GM19043 (cell line): ENCODE measurements at regions not wholly inside any gene's neighbourhood (a gene's known extent, or its start where the extent isn't known, plus 50 kb on each side); places are given as distances from the start of the nearest gene placed in this dataset.
"Not testable (repeated sequence)": the region's sequence is repeated elsewhere in the genome, so short reads cannot be mapped to it uniquely, and the experiment has no call there.

ENCODE experiments used
- ATAC-seq: cut with Tn5 transposase; IDR thresholded peaks from one replicate; pipeline ENCODE4 v1.9.1; 2021; ENCODE audit warnings: low read depth; ENCODE audit not compliant: unreplicated experiment

- ATAC-seq: no peak
Observed at GRCh38 chr20:60160451-60161145, 202.4 kb downstream of the CDH26 start.

DNA sequence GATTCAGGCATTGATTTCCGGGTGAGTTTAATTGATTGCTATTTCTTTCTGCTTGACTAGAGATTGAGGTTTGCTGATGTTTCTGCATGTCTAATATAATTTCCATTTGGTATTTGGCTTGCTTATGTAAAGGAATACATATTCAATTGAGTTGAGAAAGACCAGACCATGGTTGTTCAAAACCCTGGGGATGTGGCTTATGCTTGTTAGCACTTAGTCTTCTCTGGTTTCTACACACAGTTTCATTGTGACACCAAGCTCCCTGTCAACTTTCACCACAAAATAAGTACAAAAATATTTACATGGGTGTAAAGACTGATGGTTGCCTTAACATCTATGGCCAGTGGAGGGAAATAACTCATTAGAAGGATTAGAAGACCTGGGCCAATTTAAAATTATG, 209.6 kb downstream of the CDH26 start:
- no peak for ATAC-seq

DNA sequence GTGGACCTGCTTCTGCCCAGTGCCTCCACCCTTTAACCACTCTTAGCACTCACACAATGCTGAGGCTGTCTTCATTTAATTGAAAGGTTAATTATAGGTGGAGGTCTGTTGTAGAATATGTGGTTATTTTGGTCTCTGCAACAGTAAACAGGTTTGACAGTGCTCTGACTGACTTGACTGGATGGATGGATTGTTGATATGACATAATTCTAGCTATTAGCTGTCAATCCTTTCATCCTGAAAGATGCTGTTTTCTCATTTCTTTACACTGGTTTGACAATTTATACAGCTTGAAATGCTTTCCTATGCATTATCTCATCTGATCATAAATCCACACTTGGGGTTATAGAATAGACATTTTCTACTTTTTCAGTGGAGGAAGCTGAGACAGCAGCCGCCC, 210.7 kb downstream of the CDH26 start:
- no peak for ATAC-seq

- no peak for ATAC-seq
Observed at GRCh38 chr20:60170116-60170515, 211.9 kb downstream of the CDH26 start.

DNA sequence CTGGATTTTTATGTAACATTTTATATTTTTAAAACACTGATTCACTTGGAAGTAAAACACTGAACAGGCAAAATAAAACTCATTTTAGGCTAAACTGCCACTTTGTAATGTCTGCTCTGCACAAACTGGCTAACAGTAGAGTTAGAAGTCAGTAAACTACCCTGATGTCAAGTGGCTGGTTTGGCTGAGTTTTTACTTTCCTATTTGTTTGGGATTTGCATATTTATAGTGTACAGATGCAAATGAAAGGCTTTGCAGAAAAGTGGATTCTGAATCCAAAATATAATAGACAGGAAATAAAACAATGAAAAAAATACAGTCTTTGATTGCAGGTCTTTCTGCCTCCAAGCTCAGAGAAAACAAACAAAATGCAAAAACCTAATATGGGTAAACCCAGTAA, 213.1 kb downstream of the CDH26 start:
- no peak for ATAC-seq

- ATAC-seq: no peak
Observed at GRCh38 chr20:60171738-60172137, 213.5 kb downstream of the CDH26 start.

DNA sequence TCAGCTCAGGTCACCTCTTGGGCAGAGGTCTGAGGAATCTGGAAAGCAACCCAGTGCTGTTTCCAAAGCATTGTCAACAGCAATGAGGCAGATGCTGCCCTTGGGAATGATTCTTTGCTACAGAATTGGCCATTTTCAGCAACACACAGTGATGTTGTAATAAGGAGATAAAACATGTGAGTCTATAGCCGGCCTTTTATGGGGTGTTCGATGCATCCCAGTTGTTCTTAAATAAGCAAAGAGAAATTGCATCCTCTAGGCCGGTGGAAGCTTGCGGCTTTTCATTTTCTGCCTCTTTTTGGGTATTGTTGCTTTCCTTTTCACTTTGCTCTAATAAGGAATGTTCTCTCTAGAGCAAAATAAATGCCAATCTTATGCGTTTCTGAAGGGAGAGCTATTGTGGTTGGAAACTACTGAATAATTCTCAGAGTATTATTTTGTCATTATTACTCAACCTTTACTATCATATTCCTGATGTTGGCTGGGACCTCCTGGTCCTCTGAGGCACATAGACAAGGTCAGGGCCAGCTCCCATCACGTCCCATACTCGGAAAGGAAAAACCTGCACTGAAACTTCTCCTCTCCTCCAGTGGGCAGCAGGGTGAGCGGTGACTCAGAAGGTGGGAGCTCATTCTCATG, 214.2 kb downstream of the CDH26 start:
- ATAC-seq: no peak

GRCh38 chr20:60177080-60177479, 218.9 kb downstream of the CDH26 start:
- ATAC-seq: no peak

DNA sequence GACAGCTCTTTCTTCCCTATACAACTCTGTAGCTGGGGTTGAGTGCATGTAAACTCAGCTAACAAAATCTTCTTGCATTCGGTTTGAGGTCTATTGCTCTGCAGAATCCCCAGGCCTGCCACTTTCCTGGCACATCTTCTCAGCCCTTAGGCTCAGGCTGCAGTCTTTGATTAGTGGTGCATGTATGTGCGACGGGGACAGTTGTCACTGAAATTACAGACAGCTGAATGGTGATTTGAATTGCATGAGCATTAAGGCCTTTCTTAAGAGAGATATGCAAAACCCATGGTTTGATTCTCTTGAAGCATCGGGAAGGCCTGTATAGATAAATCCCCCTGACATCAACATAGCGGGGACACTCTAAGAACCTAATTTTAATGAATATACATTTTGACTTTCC, 222.8 kb downstream of the CDH26 start:
- no peak for ATAC-seq

- ATAC-seq: no peak
Observed at GRCh38 chr20:60186412-60186811, 228.2 kb downstream of the CDH26 start.

GRCh38 chr20:60187683-60188082, 229.5 kb downstream of the CDH26 start:
- ATAC-seq: no peak

GRCh38 chr20:60191014-60191413, 232.8 kb downstream of the CDH26 start:
- no peak for ATAC-seq

- no peak for ATAC-seq
Observed at GRCh38 chr20:60192326-60192725, 234.1 kb downstream of the CDH26 start.

GRCh38 chr20:60199132-60199531, 240.9 kb downstream of the CDH26 start:
- not testable (repeated sequence) for ATAC-seq

DNA sequence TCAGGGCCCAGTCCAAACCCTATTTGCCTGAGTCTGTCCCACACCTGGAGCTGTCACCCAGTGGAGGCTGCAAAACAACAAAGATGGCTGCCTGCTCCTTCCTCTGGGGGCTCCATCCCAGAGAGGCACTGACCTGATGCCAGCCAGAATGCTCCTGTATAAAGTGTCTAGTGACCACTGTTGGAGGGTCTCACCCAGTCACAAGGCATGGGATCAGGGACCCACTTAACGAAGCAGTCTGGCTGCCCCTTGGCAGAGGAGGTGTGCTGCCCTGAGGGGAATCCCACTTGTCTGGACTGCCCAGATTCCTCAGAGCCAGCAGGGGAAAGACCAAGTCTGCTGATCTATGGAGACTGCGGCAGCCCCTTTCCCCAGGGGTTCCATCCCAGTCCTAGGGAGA, 241.6 kb downstream of the CDH26 start:
- ATAC-seq: no peak

GRCh38 chr20:60200305-60200918, 242.2 kb downstream of the CDH26 start:
- no peak for ATAC-seq

DNA sequence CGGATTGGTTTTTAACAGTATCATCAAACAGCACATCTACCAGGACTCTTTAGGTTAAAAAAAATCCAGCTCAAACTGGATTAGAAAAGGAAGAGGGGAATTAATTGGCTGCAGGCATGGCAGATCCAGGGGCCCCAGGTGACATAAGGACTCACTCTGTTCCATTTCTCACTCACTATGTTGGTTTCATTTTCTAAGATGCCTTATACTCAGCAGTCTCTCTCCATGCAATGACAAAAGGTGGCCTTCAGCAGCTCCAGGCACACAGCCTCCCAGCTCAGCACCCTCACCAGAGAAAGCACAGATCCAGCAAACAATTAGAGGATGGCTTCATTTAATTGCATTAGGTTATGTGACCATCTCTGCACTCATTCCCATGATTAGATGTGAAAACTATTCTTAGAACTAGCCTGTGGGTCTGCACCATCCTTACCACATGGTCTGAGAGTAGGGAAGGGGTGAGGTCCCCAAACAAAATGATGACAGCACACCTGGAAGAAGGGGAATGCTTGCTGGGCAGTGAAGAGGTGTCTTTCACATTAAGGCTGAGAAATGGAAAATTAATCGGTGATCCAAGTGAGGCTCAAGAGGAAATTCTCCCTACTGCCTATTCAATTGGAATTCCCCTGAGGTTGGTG, 243.1 kb downstream of the CDH26 start:
- ATAC-seq: no peak

DNA sequence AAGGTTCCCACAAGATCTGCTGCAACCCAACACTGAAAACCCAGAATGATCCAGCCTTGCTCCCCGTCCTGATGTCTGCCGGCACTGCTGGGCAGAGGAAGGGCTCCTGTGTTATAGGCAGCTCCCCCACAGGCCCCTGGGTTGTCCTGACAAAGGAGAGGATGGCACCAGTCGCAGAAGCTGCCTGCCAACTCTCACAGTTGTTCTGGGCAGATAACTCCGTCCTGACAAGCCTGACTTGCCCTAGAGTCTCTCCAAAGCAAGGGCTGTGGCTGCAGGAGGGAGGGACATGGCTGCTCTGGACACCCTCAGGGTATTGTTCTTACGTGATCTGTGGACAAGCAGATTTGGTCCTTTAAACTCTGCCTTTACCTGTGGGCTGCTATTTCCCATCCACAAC, 243.8 kb downstream of the CDH26 start:
- ATAC-seq: no peak

DNA sequence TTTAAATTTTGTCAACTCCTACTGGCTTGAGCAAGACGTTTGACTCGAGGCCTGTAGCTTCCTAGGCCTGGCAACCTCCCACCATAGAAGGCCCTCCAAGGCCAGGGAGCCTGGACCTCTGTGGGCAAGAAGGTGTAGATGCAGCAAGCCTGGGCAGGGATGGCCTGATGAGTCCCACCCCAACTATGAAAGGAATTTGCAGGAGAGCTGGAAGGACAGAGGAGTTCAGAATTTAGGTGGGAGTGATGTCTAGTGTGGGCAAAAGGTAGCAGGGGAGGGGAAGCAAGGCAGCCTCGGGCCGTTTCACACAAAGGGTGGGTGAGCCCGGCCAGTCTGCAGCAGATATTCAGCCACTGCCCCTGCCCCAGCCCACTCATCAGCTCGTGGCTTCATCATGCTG, 245.2 kb downstream of the CDH26 start:
- ATAC-seq: no peak

GRCh38 chr20:60204601-60205000, 246.4 kb downstream of the CDH26 start:
- ATAC-seq: no peak

GRCh38 chr20:60206259-60206658, 248.0 kb downstream of the CDH26 start:
- no peak for ATAC-seq

GRCh38 chr20:60209048-60209447, 250.8 kb downstream of the CDH26 start:
- no peak for ATAC-seq
